ENCODE measurements at regions not wholly inside any gene's neighbourhood (a gene's known extent, or its start where the extent isn't known, plus 50 kb on each side); places are given as distances from the start of the nearest gene placed in this dataset.

GRCh38 chr1:38207906-38208305 is 161.3 kb upstream of the POU3F1 start:
- no peak overlapping the region for H3K4me3 ChIP-seq (replicated peaks; ENCODE audit: low read depth, low read length)
- no peak for TF ChIP-seq CTCF (IDR thresholded peaks at IDR 0.05; ENCODE audit: low read depth, low read length, missing control alignments)
- DNase-seq (ENCODE audit: extremely low read depth, low read depth) = no peak

- no peak for DNase-seq (ENCODE audit: extremely low read depth, low read depth)
- H3K4me3 ChIP-seq (replicated peaks; ENCODE audit: low read depth, low read length) = no peak overlapping the region
- TF ChIP-seq CTCF (IDR thresholded peaks at IDR 0.05; ENCODE audit: low read depth, low read length, missing control alignments) = no peak
These were observed 160.7 kb upstream of the POU3F1 start for GRCh38 chr1:38207275-38207674.

GRCh38 chr1:38204698-38205097 is 158.1 kb upstream of the POU3F1 start:
- no peak for DNase-seq (ENCODE audit: extremely low read depth, low read depth)
- TF ChIP-seq CTCF (IDR thresholded peaks at IDR 0.05; ENCODE audit: low read depth, low read length, missing control alignments) = no peak
- H3K4me3 ChIP-seq (replicated peaks; ENCODE audit: low read depth, low read length) = no peak overlapping the region

- TF ChIP-seq CTCF (IDR thresholded peaks at IDR 0.05; ENCODE audit: low read depth, low read length, missing control alignments) = no peak
- DNase-seq (ENCODE audit: extremely low read depth, low read depth) = no peak
- H3K4me3 ChIP-seq (replicated peaks; ENCODE audit: low read depth, low read length) = no peak overlapping the region
These were observed 156.8 kb upstream of the POU3F1 start for GRCh38 chr1:38203441-38203840.

GRCh38 chr1:38201431-38201830 is 154.8 kb upstream of the POU3F1 start:
- no peak for DNase-seq (ENCODE audit: extremely low read depth, low read depth)
- no peak for TF ChIP-seq CTCF (IDR thresholded peaks at IDR 0.05; ENCODE audit: low read depth, low read length, missing control alignments)

GRCh38 chr1:38198621-38199020 is 152.0 kb upstream of the POU3F1 start:
- H3K4me3 ChIP-seq (replicated peaks; ENCODE audit: low read depth, low read length) = no peak overlapping the region
- no peak for TF ChIP-seq CTCF (IDR thresholded peaks at IDR 0.05; ENCODE audit: low read depth, low read length, missing control alignments)
- no peak for DNase-seq (ENCODE audit: extremely low read depth, low read depth)

More at GRCh38 chr1:38201431-38201830, 154.8 kb upstream of the POU3F1 start:
- H3K4me3 ChIP-seq (replicated peaks; ENCODE audit: low read depth, low read length) = no peak overlapping the region

- no peak for TF ChIP-seq CTCF (IDR thresholded peaks at IDR 0.05; ENCODE audit: low read depth, low read length, missing control alignments)
- H3K4me3 ChIP-seq (replicated peaks; ENCODE audit: low read depth, low read length) = no peak overlapping the region
- no peak for DNase-seq (ENCODE audit: extremely low read depth, low read depth)
These were observed 151.5 kb upstream of the POU3F1 start for GRCh38 chr1:38198099-38198498.
